ENCODE measurements at regions not wholly inside any gene's neighbourhood (a gene's known extent, or its start where the extent isn't known, plus 50 kb on each side); places are given as distances from the start of the nearest gene placed in this dataset.
"Not testable (repeated sequence)": the region's sequence is repeated elsewhere in the genome, so short reads cannot be mapped to it uniquely, and the experiment has no call there.

GRCh38 chr13:66154354-66154753 is 1075.8 kb downstream of the PCDH9 start:
- no peaks in the 10 kb centered on the region for H3K9me3 ChIP-seq
- ATAC-seq (no peak), DNase-seq (no peak)
- no peaks in the 10 kb centered on the region for H3K36me3 ChIP-seq (ENCODE audit: low read depth)
- no peaks in the 10 kb centered on the region for H3K4me1 ChIP-seq (ENCODE audit: low read depth)
- no peak overlapping the region for H3K4me3 ChIP-seq
- intact Hi-C loops (cut with DNase I, micrococcal nuclease), result no loop called here
- TF ChIP-seq CTCF (IDR thresholded peaks at IDR 0.05), result no peak

- intact Hi-C loops (cut with DNase I, micrococcal nuclease), result no loop called here
- ATAC-seq (no peak), DNase-seq (no peak)
- no peaks in the 10 kb centered on the region for H3K9me3 ChIP-seq
- TF ChIP-seq CTCF (IDR thresholded peaks at IDR 0.05), result no peak
- no peaks in the 10 kb centered on the region for H3K4me1 ChIP-seq (ENCODE audit: low read depth)
- no peaks in the 10 kb centered on the region for H3K36me3 ChIP-seq (ENCODE audit: low read depth)
- no peak overlapping the region for H3K4me3 ChIP-seq
Measured at GRCh38 chr13:66152596-66152995, 1077.5 kb downstream of the PCDH9 start.

GRCh38 chr13:66144357-66144756 is 1085.8 kb downstream of the PCDH9 start:
- H3K36me3 ChIP-seq (ENCODE audit: low read depth); H3K9me3 ChIP-seq; H3K4me3 ChIP-seq; intact Hi-C loops (cut with DNase I, micrococcal nuclease); H3K4me1 ChIP-seq (ENCODE audit: low read depth); ATAC-seq; DNase-seq: not testable (repeated sequence)

GRCh38 chr13:66139701-66140100 is 1090.4 kb downstream of the PCDH9 start:
- Histone ChIP-seq H3K36me3 (ENCODE audit: low read depth) (no peaks in the 10 kb centered on the region), H3K9me3 (no peaks in the 10 kb centered on the region), H3K4me3 (no peak overlapping the region), H3K4me1 (ENCODE audit: low read depth) (no peaks in the 10 kb centered on the region)
- ATAC-seq (no peak), DNase-seq (no peak)
- no peak for TF ChIP-seq CTCF (IDR thresholded peaks at IDR 0.05)
- intact Hi-C loops (cut with DNase I, micrococcal nuclease), result no loop called here

GRCh38 chr13:66139250-66139649 is 1090.9 kb downstream of the PCDH9 start:
- Histone ChIP-seq H3K4me3 (no peak overlapping the region), H3K4me1 (ENCODE audit: low read depth) (no peaks in the 10 kb centered on the region), H3K9me3 (no peaks in the 10 kb centered on the region), H3K36me3 (ENCODE audit: low read depth) (no peaks in the 10 kb centered on the region)
- no peak for TF ChIP-seq CTCF (IDR thresholded peaks at IDR 0.05)
- DNase-seq (no peak), ATAC-seq (no peak)
- intact Hi-C loops (cut with DNase I, micrococcal nuclease), result no loop called here

- intact Hi-C loops (cut with DNase I, micrococcal nuclease), result no loop called here
- Histone ChIP-seq H3K4me1 (ENCODE audit: low read depth) (no peaks in the 10 kb centered on the region), H3K4me3 (no peak overlapping the region), H3K36me3 (ENCODE audit: low read depth) (no peaks in the 10 kb centered on the region), H3K9me3 (no peaks in the 10 kb centered on the region)
- no peak for TF ChIP-seq CTCF (IDR thresholded peaks at IDR 0.05)
- no peak for ATAC-seq
- DNase-seq, result no peak
Measured at GRCh38 chr13:66138172-66138811, 1091.8 kb downstream of the PCDH9 start.

All from mucosa of descending colon (tissue), 3 donors.